Hepatocyte (in vitro differentiated cells): ENCODE measurements at regions not wholly inside any gene's neighbourhood (a gene's known extent, or its start where the extent isn't known, plus 50 kb on each side); places are given as distances from the start of the nearest gene placed in this dataset.

Experiments
- EZH2 ChIP-seq: fragments of 200-600 bp; sonication (generic); IDR thresholded peaks from 2 replicates; pipeline ENCODE4 v1.6.1; 2016; ENCODE audit warnings: antibody characterized with exemption, mild to moderate bottlenecking, borderline replicate concordance
- EZH2phosphoT487 ChIP-seq: fragments of 200-600 bp; sonication (generic); IDR thresholded peaks from one replicate; pipeline ENCODE4 v1.6.1; 2018; ENCODE audit warnings: antibody characterized with exemption, mild to moderate bottlenecking, low read depth, moderate library complexity; ENCODE audit not compliant: unreplicated experiment, severe bottlenecking
- TF ChIP-seq, protein P1 (sequence below): fragments of 200-600 bp; sonication (generic); IDR thresholded peaks from 2 replicates; pipeline ENCODE4 v1.5.1; 2016; ENCODE audit warnings: antibody characterized with exemption, mild to moderate bottlenecking; ENCODE audit not compliant: poor library complexity

DNA sequence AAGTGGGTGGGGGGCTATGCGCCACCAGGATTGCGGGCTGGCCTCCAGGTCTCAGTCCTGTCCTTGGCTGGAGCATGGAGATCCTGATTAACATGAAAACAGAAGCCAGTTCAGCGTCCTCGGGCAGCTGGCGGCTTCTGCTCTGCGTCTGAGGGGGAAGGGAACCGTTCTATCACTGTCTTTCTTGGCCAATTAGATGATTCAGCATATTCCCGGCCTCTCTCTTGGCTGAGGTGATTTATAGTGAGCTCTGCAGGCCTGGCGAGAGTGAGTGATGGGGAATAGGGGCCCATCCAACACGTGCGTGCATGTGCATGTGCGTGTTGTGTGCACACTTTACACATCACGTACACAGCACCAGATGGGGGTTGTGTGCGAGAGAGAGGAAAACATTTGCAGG, 145.8 kb upstream of the ATP6AP2 start:
- TF ChIP-seq, protein P1, sequence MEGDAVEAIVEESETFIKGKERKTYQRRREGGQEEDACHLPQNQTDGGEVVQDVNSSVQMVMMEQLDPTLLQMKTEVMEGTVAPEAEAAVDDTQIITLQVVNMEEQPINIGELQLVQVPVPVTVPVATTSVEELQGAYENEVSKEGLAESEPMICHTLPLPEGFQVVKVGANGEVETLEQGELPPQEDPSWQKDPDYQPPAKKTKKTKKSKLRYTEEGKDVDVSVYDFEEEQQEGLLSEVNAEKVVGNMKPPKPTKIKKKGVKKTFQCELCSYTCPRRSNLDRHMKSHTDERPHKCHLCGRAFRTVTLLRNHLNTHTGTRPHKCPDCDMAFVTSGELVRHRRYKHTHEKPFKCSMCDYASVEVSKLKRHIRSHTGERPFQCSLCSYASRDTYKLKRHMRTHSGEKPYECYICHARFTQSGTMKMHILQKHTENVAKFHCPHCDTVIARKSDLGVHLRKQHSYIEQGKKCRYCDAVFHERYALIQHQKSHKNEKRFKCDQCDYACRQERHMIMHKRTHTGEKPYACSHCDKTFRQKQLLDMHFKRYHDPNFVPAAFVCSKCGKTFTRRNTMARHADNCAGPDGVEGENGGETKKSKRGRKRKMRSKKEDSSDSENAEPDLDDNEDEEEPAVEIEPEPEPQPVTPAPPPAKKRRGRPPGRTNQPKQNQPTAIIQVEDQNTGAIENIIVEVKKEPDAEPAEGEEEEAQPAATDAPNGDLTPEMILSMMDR, result no peak
- TF ChIP-seq EZH2, result no peak
- TF ChIP-seq EZH2phosphoT487, result no peak
